ENCODE measurements at regions not wholly inside any gene's neighbourhood (a gene's known extent, or its start where the extent isn't known, plus 50 kb on each side); places are given as distances from the start of the nearest gene placed in this dataset.

- Histone ChIP-seq H3K9me3 (ENCODE audit: insufficient read depth, low read length) (no peaks in the 10 kb centered on the region), H3K9me2 (replicated peaks; ENCODE audit: insufficient read depth, low read length) (no peaks in the 10 kb centered on the region), H4K20me1 (ENCODE audit: low read depth, low read length) (no peaks in the 10 kb centered on the region), H3K4me3 (ENCODE audit: insufficient read depth, low read length, poor library complexity, severe bottlenecking) (no peak overlapping the region), H3K36me3 (ENCODE audit: low read length) (no peaks in the 10 kb centered on the region), H3K27ac (ENCODE audit: low read depth, low read length) (no peak overlapping the region), H3K9ac (ENCODE audit: low read length) (no peak overlapping the region), H3F3A (ENCODE audit: insufficient read depth) (no peaks in the 10 kb centered on the region), H3K4me2 (ENCODE audit: low read depth, low read length, poor library complexity, severe bottlenecking) (no peak overlapping the region), H3K27me3 (ENCODE audit: low read length) (no peaks in the 10 kb centered on the region), H3K79me2 (ENCODE audit: insufficient read depth, low read length) (no peaks in the 10 kb centered on the region), H2AFZ (ENCODE audit: low read depth, low read length, severe bottlenecking) (no peak overlapping the region)
- TF ChIP-seq, protein P1, sequence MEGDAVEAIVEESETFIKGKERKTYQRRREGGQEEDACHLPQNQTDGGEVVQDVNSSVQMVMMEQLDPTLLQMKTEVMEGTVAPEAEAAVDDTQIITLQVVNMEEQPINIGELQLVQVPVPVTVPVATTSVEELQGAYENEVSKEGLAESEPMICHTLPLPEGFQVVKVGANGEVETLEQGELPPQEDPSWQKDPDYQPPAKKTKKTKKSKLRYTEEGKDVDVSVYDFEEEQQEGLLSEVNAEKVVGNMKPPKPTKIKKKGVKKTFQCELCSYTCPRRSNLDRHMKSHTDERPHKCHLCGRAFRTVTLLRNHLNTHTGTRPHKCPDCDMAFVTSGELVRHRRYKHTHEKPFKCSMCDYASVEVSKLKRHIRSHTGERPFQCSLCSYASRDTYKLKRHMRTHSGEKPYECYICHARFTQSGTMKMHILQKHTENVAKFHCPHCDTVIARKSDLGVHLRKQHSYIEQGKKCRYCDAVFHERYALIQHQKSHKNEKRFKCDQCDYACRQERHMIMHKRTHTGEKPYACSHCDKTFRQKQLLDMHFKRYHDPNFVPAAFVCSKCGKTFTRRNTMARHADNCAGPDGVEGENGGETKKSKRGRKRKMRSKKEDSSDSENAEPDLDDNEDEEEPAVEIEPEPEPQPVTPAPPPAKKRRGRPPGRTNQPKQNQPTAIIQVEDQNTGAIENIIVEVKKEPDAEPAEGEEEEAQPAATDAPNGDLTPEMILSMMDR (IDR thresholded peaks at IDR 0.05; ENCODE audit: insufficient read depth, low read length, poor library complexity, severe bottlenecking): no peak
- no peak for TF ChIP-seq EZH2phosphoT487 (conservative IDR thresholded peaks at IDR 0.05; ENCODE audit: low read length)
These were observed 94.0 kb downstream of the MYCN start for GRCh38 chr2:16034151-16034974.

- Histone ChIP-seq H3K4me3 (ENCODE audit: insufficient read depth, low read length, poor library complexity, severe bottlenecking) (no peak overlapping the region), H3K79me2 (ENCODE audit: insufficient read depth, low read length) (no peaks in the 10 kb centered on the region), H3K36me3 (ENCODE audit: low read length) (no peaks in the 10 kb centered on the region), H3F3A (ENCODE audit: insufficient read depth) (no peaks in the 10 kb centered on the region), H3K9me3 (ENCODE audit: insufficient read depth, low read length) (no peaks in the 10 kb centered on the region), H3K27ac (ENCODE audit: low read depth, low read length) (no peak overlapping the region), H3K4me2 (ENCODE audit: low read depth, low read length, poor library complexity, severe bottlenecking) (no peak overlapping the region), H2AFZ (ENCODE audit: low read depth, low read length, severe bottlenecking) (no peak overlapping the region), H3K9ac (ENCODE audit: low read length) (no peak overlapping the region), H3K9me2 (replicated peaks; ENCODE audit: insufficient read depth, low read length) (no peaks in the 10 kb centered on the region), H4K20me1 (ENCODE audit: low read depth, low read length) (no peaks in the 10 kb centered on the region), H3K27me3 (ENCODE audit: low read length) (no peaks in the 10 kb centered on the region)
- no peak for TF ChIP-seq EZH2phosphoT487 (conservative IDR thresholded peaks at IDR 0.05; ENCODE audit: low read length)
- TF ChIP-seq, protein P1 (IDR thresholded peaks at IDR 0.05; ENCODE audit: insufficient read depth, low read length, poor library complexity, severe bottlenecking): no peak
These were observed 92.6 kb downstream of the MYCN start for GRCh38 chr2:16033032-16033293.

GRCh38 chr2:16032282-16033031 lies 92.1 kb downstream of the MYCN start:
- H3K27me3 ChIP-seq (ENCODE audit: low read length): no peaks in the 10 kb centered on the region

More at GRCh38 chr2:16032282-16033031, 92.1 kb downstream of the MYCN start:
- Histone ChIP-seq H2AFZ (ENCODE audit: low read depth, low read length, severe bottlenecking) (no peak overlapping the region), H3K9ac (ENCODE audit: low read length) (no peak overlapping the region), H3K27ac (ENCODE audit: low read depth, low read length) (no peak overlapping the region), H3K36me3 (ENCODE audit: low read length) (no peaks in the 10 kb centered on the region), H3K4me2 (ENCODE audit: low read depth, low read length, poor library complexity, severe bottlenecking) (no peak overlapping the region), H3K4me3 (ENCODE audit: insufficient read depth, low read length, poor library complexity, severe bottlenecking) (no peak overlapping the region), H3K9me3 (ENCODE audit: insufficient read depth, low read length) (no peaks in the 10 kb centered on the region), H4K20me1 (ENCODE audit: low read depth, low read length) (no peaks in the 10 kb centered on the region), H3F3A (ENCODE audit: insufficient read depth) (no peaks in the 10 kb centered on the region), H3K79me2 (ENCODE audit: insufficient read depth, low read length) (no peaks in the 10 kb centered on the region), H3K9me2 (replicated peaks; ENCODE audit: insufficient read depth, low read length) (no peaks in the 10 kb centered on the region)
- TF ChIP-seq, protein P1 (IDR thresholded peaks at IDR 0.05; ENCODE audit: insufficient read depth, low read length, poor library complexity, severe bottlenecking): no peak
